ENCODE measurements at regions not wholly inside any gene's neighbourhood (a gene's known extent, or its start where the extent isn't known, plus 50 kb on each side); places are given as distances from the start of the nearest gene placed in this dataset.

- TF ChIP-seq, protein P1, sequence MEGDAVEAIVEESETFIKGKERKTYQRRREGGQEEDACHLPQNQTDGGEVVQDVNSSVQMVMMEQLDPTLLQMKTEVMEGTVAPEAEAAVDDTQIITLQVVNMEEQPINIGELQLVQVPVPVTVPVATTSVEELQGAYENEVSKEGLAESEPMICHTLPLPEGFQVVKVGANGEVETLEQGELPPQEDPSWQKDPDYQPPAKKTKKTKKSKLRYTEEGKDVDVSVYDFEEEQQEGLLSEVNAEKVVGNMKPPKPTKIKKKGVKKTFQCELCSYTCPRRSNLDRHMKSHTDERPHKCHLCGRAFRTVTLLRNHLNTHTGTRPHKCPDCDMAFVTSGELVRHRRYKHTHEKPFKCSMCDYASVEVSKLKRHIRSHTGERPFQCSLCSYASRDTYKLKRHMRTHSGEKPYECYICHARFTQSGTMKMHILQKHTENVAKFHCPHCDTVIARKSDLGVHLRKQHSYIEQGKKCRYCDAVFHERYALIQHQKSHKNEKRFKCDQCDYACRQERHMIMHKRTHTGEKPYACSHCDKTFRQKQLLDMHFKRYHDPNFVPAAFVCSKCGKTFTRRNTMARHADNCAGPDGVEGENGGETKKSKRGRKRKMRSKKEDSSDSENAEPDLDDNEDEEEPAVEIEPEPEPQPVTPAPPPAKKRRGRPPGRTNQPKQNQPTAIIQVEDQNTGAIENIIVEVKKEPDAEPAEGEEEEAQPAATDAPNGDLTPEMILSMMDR (conservative IDR thresholded peaks at IDR 0.05 in 1 of 2, IDR thresholded peaks at IDR 0.05 in 1 of 2; ENCODE audit: low read depth in 1 of 2, low read length in 2 of 2), result no peak
- TF ChIP-seq EZH2 (IDR thresholded peaks at IDR 0.05; ENCODE audit: low read length, missing control alignments), result no peak
Observed at GRCh38 chr7:81161451-81162075, 242.7 kb upstream of the SEMA3C start.

Measured in fibroblast of lung (primary cell).